Vagina (tissue), 2 donors: ENCODE measurements at regions not wholly inside any gene's neighbourhood (a gene's known extent, or its start where the extent isn't known, plus 50 kb on each side); places are given as distances from the start of the nearest gene placed in this dataset.

ENCODE experiments used
- DNase-seq, 2 donors: peaks; one replicate each; pipeline ENCODE4 v3.0.0-alpha.2; 2017; ENCODE audit errors: extremely low spot score in 2 of 2
- H3K27ac ChIP-seq: fragments of 200-600 bp; sonication (generic); one replicate; pipeline ENCODE4 v1.5.1; 2019
- H3K27me3 ChIP-seq: fragments of 200-600 bp; sonication (generic); one replicate; pipeline ENCODE4 v1.5.1; 2019
- H3K36me3 ChIP-seq, 2 donors: fragments of 200-600 bp; sonication (generic); one replicate each; pipeline ENCODE4 v1.5.1; 2017 to 2019
- H3K4me1 ChIP-seq: fragments of 200-600 bp; sonication (generic); one replicate; pipeline ENCODE4 v1.5.1; 2019
- H3K4me3 ChIP-seq, 2 donors: fragments of 200-600 bp; sonication (generic); 1 replicate in 1 of 2; 2 replicates in 1 of 2; pipeline ENCODE4 v1.5.1; 2016 to 2019
- H3K9me3 ChIP-seq: fragments of 200-600 bp; sonication (generic); one replicate; pipeline ENCODE4 v1.5.1; 2019
- POLR2A ChIP-seq, 2 donors: fragments of 450-650 bp; IDR thresholded peaks; one replicate each; pipeline ENCODE4 v1.6.1; 2017; ENCODE audit warnings: antibody characterized with exemption in 2 of 2, mild to moderate bottlenecking in 2 of 2, moderate library complexity in 2 of 2
- POLR2AphosphoS5 ChIP-seq, 2 donors: sonication (generic); formaldehyde crosslinking; IDR thresholded peaks; one replicate each; pipeline ENCODE4 v1.9.0; 2017; ENCODE audit warnings: antibody characterized with exemption in 2 of 2, mild to moderate bottlenecking in 2 of 2, low read depth in 1 of 2; ENCODE audit not compliant: insufficient read depth in 1 of 2
- intact Hi-C: fragments of 100-400 bp; cut with DNase I; formaldehyde crosslinking; loops from one replicate; pipeline ENCODE4 v1.15.1; 2023
- TF ChIP-seq, protein P1 (sequence below), 3 experiments: fragments of 450-650 bp in 2 of 3; fragments of 200-600 bp in 1 of 3; sonication (generic) in 1 of 3; IDR thresholded peaks; one replicate each; pipeline ENCODE4 v1.5.1; 2017 to 2019; ENCODE audit warnings: antibody characterized with exemption in 3 of 3, mild to moderate bottlenecking in 2 of 3, moderate library complexity in 2 of 3

DNA sequence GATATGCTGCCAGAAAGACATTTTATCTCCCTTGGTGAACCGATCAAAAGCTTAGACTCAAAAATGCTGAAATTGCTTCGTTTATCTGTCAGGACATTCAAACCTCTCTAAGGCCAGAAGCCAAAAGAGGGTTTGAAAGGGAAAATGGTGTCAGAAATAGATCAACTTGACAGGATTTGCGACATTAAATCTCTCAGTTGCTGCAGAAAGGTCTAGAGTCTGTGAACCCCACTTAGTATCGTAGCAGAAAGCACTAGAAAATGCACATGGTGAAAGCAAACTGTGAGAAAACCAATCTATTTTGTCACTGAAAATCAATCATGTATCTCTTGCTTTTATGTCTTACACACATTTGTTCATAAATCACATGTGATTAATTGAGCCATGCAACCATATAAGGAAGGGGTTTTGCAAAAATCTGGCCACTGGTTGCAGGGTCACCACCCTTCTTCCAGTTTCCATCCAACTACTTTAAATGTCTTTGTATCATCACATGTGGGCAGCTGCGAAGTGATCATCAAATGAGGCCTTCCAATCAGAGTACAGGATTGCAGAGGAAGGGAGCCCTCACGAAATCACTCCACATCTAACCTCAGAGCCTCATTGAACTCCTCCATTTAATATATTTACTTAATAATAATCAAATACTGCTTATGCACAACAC lies 347.2 kb upstream of the ANXA10 start:
- intact Hi-C loops: no loop called here
- H3K36me3 ChIP-seq: no peaks in the 10 kb centered on the region
- no peak overlapping the region for H3K27ac ChIP-seq
- no peak for TF ChIP-seq POLR2A (IDR thresholded peaks at IDR 0.05)
- TF ChIP-seq POLR2AphosphoS5 (IDR thresholded peaks at IDR 0.05; ENCODE audit: insufficient read depth in 1 of 2, low read depth in 1 of 2): no peak
- TF ChIP-seq, protein P1, sequence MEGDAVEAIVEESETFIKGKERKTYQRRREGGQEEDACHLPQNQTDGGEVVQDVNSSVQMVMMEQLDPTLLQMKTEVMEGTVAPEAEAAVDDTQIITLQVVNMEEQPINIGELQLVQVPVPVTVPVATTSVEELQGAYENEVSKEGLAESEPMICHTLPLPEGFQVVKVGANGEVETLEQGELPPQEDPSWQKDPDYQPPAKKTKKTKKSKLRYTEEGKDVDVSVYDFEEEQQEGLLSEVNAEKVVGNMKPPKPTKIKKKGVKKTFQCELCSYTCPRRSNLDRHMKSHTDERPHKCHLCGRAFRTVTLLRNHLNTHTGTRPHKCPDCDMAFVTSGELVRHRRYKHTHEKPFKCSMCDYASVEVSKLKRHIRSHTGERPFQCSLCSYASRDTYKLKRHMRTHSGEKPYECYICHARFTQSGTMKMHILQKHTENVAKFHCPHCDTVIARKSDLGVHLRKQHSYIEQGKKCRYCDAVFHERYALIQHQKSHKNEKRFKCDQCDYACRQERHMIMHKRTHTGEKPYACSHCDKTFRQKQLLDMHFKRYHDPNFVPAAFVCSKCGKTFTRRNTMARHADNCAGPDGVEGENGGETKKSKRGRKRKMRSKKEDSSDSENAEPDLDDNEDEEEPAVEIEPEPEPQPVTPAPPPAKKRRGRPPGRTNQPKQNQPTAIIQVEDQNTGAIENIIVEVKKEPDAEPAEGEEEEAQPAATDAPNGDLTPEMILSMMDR (IDR thresholded peaks at IDR 0.05): no peak
- no peak for DNase-seq
- no peaks in the 10 kb centered on the region for H3K9me3 ChIP-seq
- H3K4me1 ChIP-seq: no peaks in the 10 kb centered on the region
- no peaks in the 10 kb centered on the region for H3K27me3 ChIP-seq
- no peak overlapping the region for H3K4me3 ChIP-seq

DNA sequence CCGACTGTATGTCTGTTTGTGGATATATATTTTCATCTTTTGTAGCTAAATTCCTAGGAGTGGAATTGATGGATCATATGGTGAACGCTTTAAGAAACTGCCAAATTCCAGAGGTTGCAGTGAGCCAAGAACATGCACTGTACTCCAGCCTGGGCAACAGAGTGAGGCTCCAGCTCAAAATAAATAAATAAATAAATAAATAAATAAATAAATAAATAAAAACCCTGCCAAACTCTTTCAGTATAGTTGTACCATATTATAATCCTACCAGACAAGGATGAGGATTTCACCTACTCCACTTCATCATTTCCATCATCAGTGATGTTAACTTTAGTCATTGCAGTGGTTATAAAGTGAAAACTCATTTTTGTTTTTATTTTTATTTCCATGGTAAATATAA lies 325.1 kb upstream of the ANXA10 start:
- intact Hi-C loops: no loop called here
- no peaks in the 10 kb centered on the region for H3K36me3 ChIP-seq
- no peaks in the 10 kb centered on the region for H3K4me1 ChIP-seq
- H3K27me3 ChIP-seq: no peaks in the 10 kb centered on the region
- no peak overlapping the region for H3K27ac ChIP-seq
- H3K9me3 ChIP-seq: no peaks in the 10 kb centered on the region
- no peak for DNase-seq
- H3K4me3 ChIP-seq: no peak overlapping the region
- TF ChIP-seq, protein P1 (IDR thresholded peaks at IDR 0.05): no peak
- TF ChIP-seq POLR2AphosphoS5 (IDR thresholded peaks at IDR 0.05; ENCODE audit: insufficient read depth in 1 of 2, low read depth in 1 of 2): no peak

DNA sequence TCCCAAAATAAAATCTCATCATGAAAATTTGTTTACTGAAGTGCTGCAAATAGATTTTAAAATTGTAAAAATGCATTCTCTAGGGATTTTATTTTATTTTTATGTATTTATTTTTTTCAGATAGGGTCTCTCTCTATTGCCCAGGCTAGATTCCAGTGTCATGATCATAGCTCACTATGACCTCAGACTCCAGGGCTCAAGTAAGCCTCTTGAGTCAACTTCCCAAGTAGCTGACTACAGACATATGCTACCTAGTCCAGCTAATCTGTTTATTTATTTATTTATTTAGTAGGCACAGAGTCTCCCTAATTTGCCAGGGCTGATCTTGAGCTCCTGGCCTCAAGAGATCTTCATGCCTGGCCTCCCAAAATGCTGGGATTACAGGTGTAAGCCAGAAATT lies 317.7 kb upstream of the ANXA10 start:
- intact Hi-C loops: no loop called here
- no peaks in the 10 kb centered on the region for H3K4me1 ChIP-seq
- no peaks in the 10 kb centered on the region for H3K36me3 ChIP-seq
- H3K4me3 ChIP-seq: no peak overlapping the region
- H3K27ac ChIP-seq: no peak overlapping the region
- TF ChIP-seq, protein P1 (IDR thresholded peaks at IDR 0.05): no peak
- TF ChIP-seq POLR2A (IDR thresholded peaks at IDR 0.05) (no peak), POLR2AphosphoS5 (IDR thresholded peaks at IDR 0.05; ENCODE audit: insufficient read depth in 1 of 2, low read depth in 1 of 2) (no peak)
- DNase-seq: no peak
- H3K9me3 ChIP-seq: no peaks in the 10 kb centered on the region
- no peaks in the 10 kb centered on the region for H3K27me3 ChIP-seq

DNA sequence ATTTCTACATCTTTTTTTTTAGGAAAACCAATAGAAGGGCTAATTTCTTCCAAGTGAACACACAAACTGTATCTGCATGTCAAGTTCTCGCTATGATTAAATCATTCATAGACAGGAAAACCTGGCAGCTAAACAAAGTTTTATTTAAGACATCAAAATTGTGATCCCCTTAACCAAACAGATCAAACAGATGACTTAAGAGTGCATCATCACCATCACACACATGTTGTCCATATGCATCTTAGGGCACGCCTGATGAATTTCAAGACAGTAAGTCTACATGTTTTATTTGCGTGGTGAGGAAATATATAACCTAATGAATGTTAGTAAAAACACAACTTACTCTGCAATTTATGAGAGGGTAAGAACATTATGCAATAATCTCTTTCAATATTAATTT lies 317.0 kb upstream of the ANXA10 start:
- no peaks in the 10 kb centered on the region for H3K27me3 ChIP-seq
- H3K36me3 ChIP-seq: no peaks in the 10 kb centered on the region
- no peak overlapping the region for H3K27ac ChIP-seq
- intact Hi-C loops: no loop called here
- no peaks in the 10 kb centered on the region for H3K9me3 ChIP-seq
- TF ChIP-seq POLR2AphosphoS5 (IDR thresholded peaks at IDR 0.05; ENCODE audit: insufficient read depth in 1 of 2, low read depth in 1 of 2) (no peak), POLR2A (IDR thresholded peaks at IDR 0.05) (no peak)
- TF ChIP-seq, protein P1 (IDR thresholded peaks at IDR 0.05): no peak
- no peaks in the 10 kb centered on the region for H3K4me1 ChIP-seq
- H3K4me3 ChIP-seq: no peak overlapping the region
- no peak for DNase-seq

DNA sequence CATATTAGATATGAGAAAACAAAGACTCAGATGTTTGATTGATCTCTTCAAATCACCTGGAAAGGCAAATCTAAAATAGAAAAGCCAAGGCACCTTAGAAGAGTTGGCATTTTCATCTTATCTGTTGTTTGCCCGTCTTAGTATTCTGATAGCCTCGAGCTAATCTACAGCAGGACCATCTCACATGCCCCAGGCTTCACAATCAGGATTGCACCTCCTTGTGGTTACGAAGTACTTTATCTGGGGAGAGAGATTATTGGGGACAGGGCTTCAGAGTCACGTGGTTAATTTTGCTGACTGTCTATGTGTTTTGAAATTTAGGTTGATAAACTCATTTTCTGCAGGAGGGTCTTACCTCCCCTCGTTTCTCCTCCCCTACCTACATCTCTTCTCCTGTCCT lies 313.1 kb upstream of the ANXA10 start:
- Histone ChIP-seq H3K4me1 (no peaks in the 10 kb centered on the region), H3K4me3 (no peak overlapping the region), H3K27me3 (no peaks in the 10 kb centered on the region), H3K27ac (no peak overlapping the region), H3K9me3 (no peaks in the 10 kb centered on the region), H3K36me3 (no peaks in the 10 kb centered on the region)
- TF ChIP-seq POLR2A (IDR thresholded peaks at IDR 0.05) (no peak), POLR2AphosphoS5 (IDR thresholded peaks at IDR 0.05; ENCODE audit: insufficient read depth in 1 of 2, low read depth in 1 of 2) (no peak)
- TF ChIP-seq, protein P1 (IDR thresholded peaks at IDR 0.05): no peak
- intact Hi-C loops: no loop called here
- no peak for DNase-seq
